HG03460 (cell line): ENCODE measurements at regions not wholly inside any gene's neighbourhood (a gene's known extent, or its start where the extent isn't known, plus 50 kb on each side); places are given as distances from the start of the nearest gene placed in this dataset.

Experiments
- ATAC-seq: cut with Tn5 transposase; IDR thresholded peaks from one replicate; pipeline ENCODE4 v1.9.1; 2021; ENCODE audit not compliant: unreplicated experiment

- no peak for ATAC-seq
Observed at GRCh38 chrX:43560247-43560946, 95.7 kb upstream of the MAOA start.

GRCh38 chrX:43562372-43562771 lies 93.7 kb upstream of the MAOA start:
- no peak for ATAC-seq

- ATAC-seq = no peak
Observed at GRCh38 chrX:43564953-43565352, 91.1 kb upstream of the MAOA start.

DNA sequence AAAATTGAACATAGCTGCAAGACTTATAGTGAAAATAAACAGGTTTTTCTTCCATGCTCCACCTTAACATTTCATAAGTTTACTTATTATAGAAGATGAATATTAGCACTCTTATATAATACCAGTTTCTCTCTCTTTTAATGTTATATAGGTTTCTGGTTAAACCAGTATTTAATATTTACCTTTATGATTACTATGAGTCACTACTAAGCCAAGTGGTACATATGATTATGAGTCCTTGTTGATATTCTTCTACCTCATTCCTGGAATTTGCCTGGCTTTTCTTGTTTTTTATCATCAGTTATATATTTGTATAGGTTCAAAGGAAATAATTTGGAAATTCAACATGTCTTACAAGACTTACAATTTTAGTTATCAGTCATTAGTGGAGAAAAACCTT lies 89.9 kb upstream of the MAOA start:
- no peak for ATAC-seq

DNA sequence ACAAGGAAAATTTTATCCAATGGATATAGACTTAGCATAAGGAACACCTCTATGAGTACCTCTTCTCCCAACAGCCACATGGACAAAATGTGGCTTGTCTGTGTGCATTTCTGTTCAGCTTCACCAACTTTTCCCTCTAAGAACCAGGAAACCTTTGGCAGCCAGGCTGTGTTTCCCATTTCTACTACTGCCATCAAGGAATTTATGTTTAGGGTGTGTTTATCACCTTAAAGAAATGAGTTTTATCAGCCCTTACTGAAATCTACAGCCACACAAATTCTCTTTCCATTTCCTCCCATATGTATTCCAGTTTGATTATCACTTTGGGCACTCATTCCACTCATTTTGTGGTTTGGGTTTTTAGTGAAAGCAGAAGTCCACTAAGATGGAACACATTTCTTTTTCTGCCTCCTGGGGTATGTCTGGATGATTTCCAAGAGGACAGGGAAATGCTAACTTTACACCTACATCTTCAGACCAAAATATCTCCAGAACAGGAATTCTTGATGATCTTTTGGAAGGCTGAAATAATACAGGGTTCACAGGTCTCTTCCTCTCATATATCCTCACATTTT lies 82.6 kb upstream of the MAOA start:
- ATAC-seq = no peak

- no peak for ATAC-seq
Observed at GRCh38 chrX:43580621-43581020, 75.5 kb upstream of the MAOA start.

- ATAC-seq = no peak
Observed at GRCh38 chrX:43581167-43581566, 74.9 kb upstream of the MAOA start.

DNA sequence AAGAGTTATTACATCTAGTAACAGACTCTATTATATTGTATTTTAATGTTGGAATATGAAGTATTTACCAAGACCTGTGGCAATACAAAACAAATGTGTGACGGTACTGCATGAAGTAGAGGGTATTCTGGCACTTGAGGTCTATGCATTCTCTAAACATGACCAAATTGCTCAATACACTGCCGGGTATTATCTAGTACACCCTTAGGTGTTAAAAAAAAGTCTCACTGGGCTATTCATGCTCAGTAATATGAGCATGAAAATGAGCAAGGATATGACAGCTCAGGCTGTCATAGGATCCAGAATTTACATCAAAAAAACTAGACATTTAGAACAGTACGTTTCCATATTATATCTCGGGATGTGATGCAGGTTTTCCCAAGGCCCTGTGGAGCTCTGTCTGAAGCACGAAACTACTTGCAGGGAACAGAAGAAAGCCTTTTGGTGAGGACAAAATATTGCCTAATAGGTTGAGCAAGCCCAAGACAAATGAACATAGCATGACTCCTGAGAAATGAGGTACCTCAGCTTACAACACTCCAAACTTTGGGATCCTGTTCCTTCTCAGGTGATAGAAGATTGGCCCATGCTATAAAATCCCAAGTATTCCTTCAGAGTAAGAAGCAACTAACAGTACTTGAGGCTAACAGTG lies 74.1 kb upstream of the MAOA start:
- no peak for ATAC-seq

GRCh38 chrX:43582540-43582913 lies 73.6 kb upstream of the MAOA start:
- no peak for ATAC-seq

DNA sequence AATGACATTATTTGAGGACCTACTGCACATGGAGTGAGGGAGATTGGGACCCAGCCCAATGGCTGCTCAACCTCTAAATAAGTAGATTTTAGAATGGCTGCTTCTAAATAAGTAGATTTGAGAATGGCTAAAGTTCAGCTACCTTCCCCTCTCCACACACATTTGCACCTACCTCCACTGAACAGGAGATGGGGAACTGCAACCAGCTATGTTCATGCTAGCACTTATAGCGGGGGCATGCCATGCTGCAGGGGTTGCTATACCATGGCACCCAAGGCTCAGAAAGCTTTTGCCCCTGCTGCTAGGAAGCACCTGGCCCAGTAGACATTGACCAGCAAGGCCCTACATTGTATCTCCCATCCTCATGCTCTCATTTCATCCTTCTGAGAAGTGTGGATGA lies 70.2 kb upstream of the MAOA start:
- ATAC-seq = no peak

GRCh38 chrX:43586830-43587229 lies 69.3 kb upstream of the MAOA start:
- no peak for ATAC-seq

GRCh38 chrX:43589735-43590134 lies 66.4 kb upstream of the MAOA start:
- ATAC-seq = no peak

DNA sequence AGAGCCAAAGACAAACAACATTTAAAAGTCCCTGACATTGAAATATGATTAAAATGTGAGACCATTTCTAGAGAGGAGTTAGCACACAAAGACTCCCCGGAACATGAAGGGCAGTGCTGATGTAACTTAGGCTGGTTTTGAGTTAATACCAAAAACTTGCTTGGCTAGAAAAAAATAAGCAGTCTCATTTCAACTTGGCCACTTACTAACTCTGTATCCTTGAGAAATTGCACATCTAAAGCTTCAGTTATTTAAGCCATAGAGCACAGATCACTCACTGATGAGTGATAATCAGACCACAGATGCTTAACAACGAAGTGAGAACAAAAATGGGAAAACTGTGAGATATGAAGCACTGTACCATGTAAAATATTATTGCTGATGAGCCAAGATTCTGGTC lies 65.9 kb upstream of the MAOA start:
- no peak for ATAC-seq

GRCh38 chrX:43592597-43592996 lies 63.5 kb upstream of the MAOA start:
- no peak for ATAC-seq

DNA sequence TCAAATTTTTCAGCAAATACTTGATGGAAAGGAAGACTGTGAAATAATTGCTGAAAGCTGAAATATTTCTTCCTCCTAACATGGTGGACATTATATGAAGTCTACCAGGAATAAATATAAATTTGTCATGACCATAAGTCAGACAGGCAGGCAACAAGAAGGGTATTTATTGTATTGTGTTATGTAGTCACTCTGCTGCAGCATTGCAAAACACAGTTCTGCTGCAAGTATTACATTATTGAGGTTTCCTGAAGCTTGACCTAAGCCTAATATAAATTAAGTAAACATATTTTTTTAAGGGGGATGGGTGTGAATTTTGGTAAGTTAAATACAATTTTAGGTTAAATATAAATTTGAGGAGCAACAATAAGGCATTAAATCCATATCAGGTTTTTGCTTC lies 60.2 kb upstream of the MAOA start:
- no peak for ATAC-seq

GRCh38 chrX:43604753-43605152 lies 51.3 kb upstream of the MAOA start:
- ATAC-seq = no peak

GRCh38 chrX:43605351-43605750 lies 50.7 kb upstream of the MAOA start:
- ATAC-seq = no peak
